Right atrium auricular region (tissue), 2 donors: ENCODE measurements at regions not wholly inside any gene's neighbourhood (a gene's known extent, or its start where the extent isn't known, plus 50 kb on each side); places are given as distances from the start of the nearest gene placed in this dataset.

Source experiments
- DNase-seq: peaks from one replicate; pipeline ENCODE4 v3.0.0-alpha.2; 2019; ENCODE audit warnings: low spot score
- H3K27ac ChIP-seq, 2 donors: fragments of 200-600 bp; sonication (generic); 1 replicate in 1 of 2; 2 replicates in 1 of 2; pipeline ENCODE4 v1.5.1; 2016 to 2019
- H3K27me3 ChIP-seq, 2 donors: fragments of 200-600 bp; sonication (generic); one replicate each; pipeline versions ENCODE4 v1.5.1 to v1.6.0; 2017 to 2019
- H3K36me3 ChIP-seq: fragments of 200-600 bp; sonication (generic); one replicate; pipeline ENCODE4 v1.5.1; 2016
- H3K4me1 ChIP-seq, 2 donors: fragments of 200-600 bp; sonication (generic); one replicate each; pipeline versions ENCODE4 v1.5.1 to v1.6.0; 2017 to 2019
- H3K4me3 ChIP-seq, 2 donors: fragments of 200-600 bp; sonication (generic); 1 replicate in 1 of 2; 2 replicates in 1 of 2; pipeline ENCODE4 v1.5.1; 2017 to 2019; ENCODE audit warnings: mild to moderate bottlenecking in 1 of 2, moderate library complexity in 1 of 2
- H3K9me3 ChIP-seq, 2 donors: fragments of 200-600 bp; sonication (generic); one replicate each; pipeline ENCODE4 v1.5.1; 2019
- TF ChIP-seq, protein P1 (sequence below), 2 donors: fragments of 200-600 bp; sonication (generic); IDR thresholded peaks; one replicate each; pipeline ENCODE4 v1.5.1; 2019; ENCODE audit warnings: antibody characterized with exemption in 2 of 2

DNA sequence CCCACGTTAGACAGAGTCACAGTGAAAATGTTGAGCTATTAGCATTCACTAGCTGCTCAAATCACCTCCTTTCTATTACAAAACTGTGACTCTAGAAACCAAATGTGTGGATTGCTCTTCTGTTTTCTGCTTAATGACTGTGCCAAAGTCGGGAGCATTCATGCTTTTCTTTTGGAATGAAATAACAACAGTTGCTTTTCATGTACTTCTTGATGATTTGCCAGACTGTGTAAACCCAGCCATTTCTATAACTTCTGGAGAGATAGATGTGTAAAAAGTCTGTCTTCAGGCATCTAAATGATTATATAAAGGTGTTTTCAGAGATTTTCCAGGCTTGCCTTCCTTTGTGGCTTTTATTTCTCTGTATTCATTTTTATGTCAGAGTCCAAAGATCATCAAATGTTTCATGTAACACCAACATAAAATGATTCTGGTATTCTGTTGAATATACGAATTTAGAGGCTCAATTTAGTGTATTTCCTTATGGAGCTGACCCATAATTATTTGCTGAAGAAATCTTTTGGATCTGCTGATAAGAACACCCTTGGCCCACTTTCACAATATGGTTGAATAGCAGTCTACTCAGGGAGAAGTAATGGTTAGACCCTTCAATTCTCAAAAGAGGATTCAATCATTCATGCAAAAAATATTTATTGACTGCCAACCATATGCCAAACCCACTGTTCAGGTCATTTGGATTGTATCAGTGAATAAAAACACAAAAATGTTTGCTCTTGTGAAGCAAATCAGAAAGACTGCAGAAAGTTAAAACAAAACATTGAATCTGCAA, 581.2 kb downstream of the CDH18 start:
- TF ChIP-seq, protein P1, sequence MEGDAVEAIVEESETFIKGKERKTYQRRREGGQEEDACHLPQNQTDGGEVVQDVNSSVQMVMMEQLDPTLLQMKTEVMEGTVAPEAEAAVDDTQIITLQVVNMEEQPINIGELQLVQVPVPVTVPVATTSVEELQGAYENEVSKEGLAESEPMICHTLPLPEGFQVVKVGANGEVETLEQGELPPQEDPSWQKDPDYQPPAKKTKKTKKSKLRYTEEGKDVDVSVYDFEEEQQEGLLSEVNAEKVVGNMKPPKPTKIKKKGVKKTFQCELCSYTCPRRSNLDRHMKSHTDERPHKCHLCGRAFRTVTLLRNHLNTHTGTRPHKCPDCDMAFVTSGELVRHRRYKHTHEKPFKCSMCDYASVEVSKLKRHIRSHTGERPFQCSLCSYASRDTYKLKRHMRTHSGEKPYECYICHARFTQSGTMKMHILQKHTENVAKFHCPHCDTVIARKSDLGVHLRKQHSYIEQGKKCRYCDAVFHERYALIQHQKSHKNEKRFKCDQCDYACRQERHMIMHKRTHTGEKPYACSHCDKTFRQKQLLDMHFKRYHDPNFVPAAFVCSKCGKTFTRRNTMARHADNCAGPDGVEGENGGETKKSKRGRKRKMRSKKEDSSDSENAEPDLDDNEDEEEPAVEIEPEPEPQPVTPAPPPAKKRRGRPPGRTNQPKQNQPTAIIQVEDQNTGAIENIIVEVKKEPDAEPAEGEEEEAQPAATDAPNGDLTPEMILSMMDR (IDR thresholded peaks at IDR 0.05): no peak
- H3K27me3 ChIP-seq: no peaks in the 10 kb centered on the region
- peaks cover 0 to 7% of the 10 kb centered on the region in 2 donors for H3K9me3 ChIP-seq
- no peak for DNase-seq
- H3K36me3 ChIP-seq: no peaks in the 10 kb centered on the region
- H3K4me1 ChIP-seq: no peaks in the 10 kb centered on the region
- no peak overlapping the region for H3K4me3 ChIP-seq
- no peak overlapping the region for H3K27ac ChIP-seq

DNA sequence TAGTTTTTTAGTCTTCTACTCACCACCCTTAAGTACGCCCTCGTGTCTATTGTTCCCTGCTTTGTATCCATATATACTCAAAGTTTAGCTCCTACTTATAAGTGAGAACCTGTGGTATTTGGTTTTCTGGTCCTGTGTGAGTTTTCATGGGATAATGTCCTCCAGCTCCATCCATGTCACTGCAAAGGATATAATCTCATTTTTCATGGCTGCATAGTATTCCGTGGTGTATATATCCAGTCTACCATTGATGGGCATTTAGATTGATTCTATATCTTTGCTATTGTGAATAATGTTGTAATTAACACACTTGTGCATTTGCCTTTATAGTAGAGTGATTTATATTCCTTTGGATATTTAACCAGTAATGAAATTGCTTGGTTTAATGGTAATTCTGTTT, 579.9 kb downstream of the CDH18 start:
- TF ChIP-seq, protein P1 (IDR thresholded peaks at IDR 0.05): no peak
- Histone ChIP-seq H3K4me3 (no peak overlapping the region), H3K4me1 (no peaks in the 10 kb centered on the region), H3K27me3 (no peaks in the 10 kb centered on the region), H3K27ac (no peak overlapping the region), H3K36me3 (no peaks in the 10 kb centered on the region), H3K9me3 (peaks cover 0 to 7% of the 10 kb centered on the region in 2 donors)
- no peak for DNase-seq

DNA sequence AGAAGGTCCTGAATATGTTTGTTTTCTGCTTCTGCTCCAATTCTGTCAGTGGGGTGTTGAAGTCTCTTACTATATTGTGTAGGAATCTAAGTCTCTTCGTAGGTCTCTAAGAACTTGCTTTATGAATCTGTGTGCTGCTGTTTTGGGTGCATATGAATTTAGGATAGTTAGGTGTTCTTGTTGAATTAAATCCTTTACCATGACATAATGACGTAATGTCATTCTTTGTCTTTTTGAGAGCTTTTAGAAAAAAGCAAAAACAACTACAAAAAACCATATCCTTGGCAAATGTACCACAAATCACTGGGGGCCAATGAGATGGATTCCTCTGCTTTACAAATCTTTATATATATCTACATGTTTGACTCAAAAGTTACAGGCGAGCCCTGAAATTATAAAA, 576.1 kb downstream of the CDH18 start:
- Histone ChIP-seq H3K4me1 (no peaks in the 10 kb centered on the region), H3K9me3 (peaks cover 0 to 7% of the 10 kb centered on the region in 2 donors), H3K27me3 (no peaks in the 10 kb centered on the region), H3K4me3 (no peak overlapping the region), H3K36me3 (no peaks in the 10 kb centered on the region), H3K27ac (no peak overlapping the region)
- TF ChIP-seq, protein P1 (IDR thresholded peaks at IDR 0.05): no peak
- DNase-seq: no peak
